Progenitor cell of endocrine pancreas (in vitro differentiated cells): ENCODE measurements at regions not wholly inside any gene's neighbourhood (a gene's known extent, or its start where the extent isn't known, plus 50 kb on each side); places are given as distances from the start of the nearest gene placed in this dataset.
"Not testable (repeated sequence)": the region's sequence is repeated elsewhere in the genome, so short reads cannot be mapped to it uniquely, and the experiment has no call there.

Experiments
- DNase-seq: peaks from one replicate; pipeline ENCODE4 v3.0.0; 2021; ENCODE audit warnings: low spot score; ENCODE audit not compliant: unreplicated experiment
- H3K27ac Mint-ChIP-seq: 2 replicates; pipeline ENCODE4 v1.8.0; 2021; ENCODE audit warnings: mild to moderate bottlenecking, moderate library complexity, mixed read lengths
- H3K27me3 Mint-ChIP-seq: 2 replicates; pipeline ENCODE4 v1.8.0; 2021; ENCODE audit warnings: mixed read lengths
- H3K36me3 Mint-ChIP-seq: 2 replicates; pipeline ENCODE4 v1.8.0; 2022; ENCODE audit warnings: mixed read lengths; ENCODE audit not compliant: insufficient read depth
- H3K4me1 Mint-ChIP-seq: 2 replicates; pipeline ENCODE4 v1.8.0; 2021; ENCODE audit warnings: low read depth, mixed read lengths
- H3K4me3 Mint-ChIP-seq: 2 replicates; pipeline ENCODE4 v1.8.0; 2021; ENCODE audit warnings: low read depth, mild to moderate bottlenecking, moderate library complexity, mixed read lengths
- H3K9me3 Mint-ChIP-seq: 2 replicates; pipeline ENCODE4 v1.8.0; 2021; ENCODE audit warnings: low read depth, mixed read lengths

DNA sequence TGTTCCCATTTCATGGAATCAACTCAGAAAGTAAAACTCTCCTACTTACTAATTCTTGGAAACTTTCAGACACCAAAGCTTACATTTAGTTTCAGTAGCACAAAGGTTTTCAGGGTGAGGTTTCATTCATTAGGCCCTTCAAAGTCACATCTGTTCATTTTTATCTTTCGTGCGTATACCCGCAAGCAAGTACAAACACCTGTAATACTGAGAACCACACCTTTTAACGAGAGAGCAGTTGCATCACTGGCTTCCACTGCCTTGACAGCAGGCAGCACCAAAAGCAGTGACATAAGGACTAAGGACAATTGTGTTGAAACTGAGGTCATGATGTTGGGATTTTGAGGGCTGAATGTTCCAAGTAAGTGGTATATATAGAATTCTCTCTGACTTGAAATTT is 60.5 kb downstream of the GOLGA6L22 start:
- H3K27me3 Mint-ChIP-seq: not testable (repeated sequence)

GRCh38 chr15:22526537-22526936 is 67.8 kb downstream of the GOLGA6L22 start:
- not testable (repeated sequence) for H3K36me3 Mint-ChIP-seq, H3K27ac Mint-ChIP-seq, H3K4me3 Mint-ChIP-seq, DNase-seq, H3K4me1 Mint-ChIP-seq, H3K9me3 Mint-ChIP-seq, H3K27me3 Mint-ChIP-seq

More for the DNA sequence above, 60.5 kb downstream of the GOLGA6L22 start:
- H3K4me1 Mint-ChIP-seq, H3K9me3 Mint-ChIP-seq, DNase-seq, H3K4me3 Mint-ChIP-seq, H3K27ac Mint-ChIP-seq, H3K36me3 Mint-ChIP-seq: not testable (repeated sequence)

- H3K4me1 Mint-ChIP-seq, H3K27me3 Mint-ChIP-seq, H3K4me3 Mint-ChIP-seq, H3K9me3 Mint-ChIP-seq, H3K27ac Mint-ChIP-seq, DNase-seq, H3K36me3 Mint-ChIP-seq: not testable (repeated sequence)
Observed at GRCh38 chr15:22527016-22527415, 68.3 kb downstream of the GOLGA6L22 start.

DNA sequence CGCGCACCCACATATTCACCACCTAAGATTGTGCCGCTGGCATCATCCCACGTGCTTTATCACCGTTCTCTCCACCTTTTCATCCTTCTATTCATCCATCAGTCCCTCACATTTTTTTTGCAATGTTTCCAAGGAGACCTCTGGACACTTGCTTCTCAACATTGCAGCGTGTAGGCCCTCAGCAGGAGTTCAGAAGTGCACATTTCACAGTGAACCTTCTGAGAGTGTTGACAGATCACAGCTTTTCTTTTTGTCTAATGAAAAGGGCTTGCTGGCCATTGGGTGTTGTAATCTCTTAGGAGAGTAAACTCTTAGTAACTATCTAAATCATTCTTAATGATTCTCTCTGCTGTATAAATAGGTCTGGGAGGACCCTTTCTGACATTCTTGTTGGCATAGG is 70.5 kb downstream of the GOLGA6L22 start:
- H3K36me3 Mint-ChIP-seq, H3K27me3 Mint-ChIP-seq, H3K27ac Mint-ChIP-seq, H3K4me3 Mint-ChIP-seq, H3K9me3 Mint-ChIP-seq, DNase-seq, H3K4me1 Mint-ChIP-seq: not testable (repeated sequence)

DNA sequence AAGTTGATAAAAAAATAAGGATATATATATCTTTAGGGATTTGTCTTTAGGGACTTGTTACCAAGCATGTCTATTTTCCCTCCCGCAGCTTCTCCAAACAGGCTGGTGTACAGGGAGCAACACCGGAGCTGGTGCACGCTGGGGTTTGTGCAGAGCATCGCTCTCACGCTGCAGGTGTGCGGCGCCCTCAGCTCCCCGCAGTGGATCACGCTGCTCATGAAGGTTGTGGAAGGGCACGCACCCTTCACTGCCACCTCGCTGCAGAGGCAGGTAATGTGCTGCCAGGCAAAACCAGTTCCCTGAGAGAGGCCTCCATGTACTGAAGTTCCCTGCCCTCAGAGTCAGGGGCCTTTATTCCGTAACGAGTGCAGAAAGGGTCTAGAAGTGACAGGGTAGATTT is 101.0 kb downstream of the GOLGA6L22 start:
- H3K4me1 Mint-ChIP-seq: not testable (repeated sequence)

GRCh38 chr15:22561716-22562115 is 103.0 kb downstream of the GOLGA6L22 start:
- H3K4me1 Mint-ChIP-seq, H3K27me3 Mint-ChIP-seq, H3K4me3 Mint-ChIP-seq, H3K27ac Mint-ChIP-seq, H3K36me3 Mint-ChIP-seq, H3K9me3 Mint-ChIP-seq, DNase-seq: not testable (repeated sequence)

More for the DNA sequence above, 101.0 kb downstream of the GOLGA6L22 start:
- not testable (repeated sequence) for H3K4me3 Mint-ChIP-seq, H3K27ac Mint-ChIP-seq, DNase-seq, H3K36me3 Mint-ChIP-seq, H3K9me3 Mint-ChIP-seq, H3K27me3 Mint-ChIP-seq

DNA sequence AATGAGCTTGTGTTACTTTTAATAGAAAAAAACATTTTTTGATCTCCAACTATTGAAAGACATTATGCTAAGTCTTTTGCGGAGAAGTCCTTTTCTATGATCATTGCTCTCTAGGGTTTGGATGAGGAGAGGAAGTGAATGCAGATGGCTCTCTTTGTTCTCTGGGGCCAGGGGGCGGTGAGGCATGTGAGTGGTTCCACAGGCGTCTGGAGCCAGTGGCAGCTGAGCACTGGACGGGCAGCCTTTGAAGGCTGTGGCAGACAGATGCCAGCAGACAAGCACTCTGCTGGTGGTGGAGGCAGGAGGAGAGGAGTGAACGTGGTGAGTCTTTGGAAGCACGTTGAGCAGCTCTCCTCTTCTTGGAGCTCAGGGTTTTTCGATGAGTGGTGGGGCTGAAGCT is 107.8 kb downstream of the GOLGA6L22 start:
- not testable (repeated sequence) for DNase-seq, H3K27ac Mint-ChIP-seq, H3K9me3 Mint-ChIP-seq, H3K4me1 Mint-ChIP-seq, H3K27me3 Mint-ChIP-seq, H3K4me3 Mint-ChIP-seq, H3K36me3 Mint-ChIP-seq

GRCh38 chr15:22569486-22569885 is 110.8 kb downstream of the GOLGA6L22 start:
- H3K4me3 Mint-ChIP-seq, H3K4me1 Mint-ChIP-seq, H3K36me3 Mint-ChIP-seq, H3K27ac Mint-ChIP-seq, H3K9me3 Mint-ChIP-seq, H3K27me3 Mint-ChIP-seq, DNase-seq: not testable (repeated sequence)

- H3K27ac Mint-ChIP-seq, H3K4me3 Mint-ChIP-seq, H3K27me3 Mint-ChIP-seq, H3K9me3 Mint-ChIP-seq, DNase-seq, H3K4me1 Mint-ChIP-seq, H3K36me3 Mint-ChIP-seq: not testable (repeated sequence)
Observed at GRCh38 chr15:22572152-22572735, 113.5 kb downstream of the GOLGA6L22 start.

DNA sequence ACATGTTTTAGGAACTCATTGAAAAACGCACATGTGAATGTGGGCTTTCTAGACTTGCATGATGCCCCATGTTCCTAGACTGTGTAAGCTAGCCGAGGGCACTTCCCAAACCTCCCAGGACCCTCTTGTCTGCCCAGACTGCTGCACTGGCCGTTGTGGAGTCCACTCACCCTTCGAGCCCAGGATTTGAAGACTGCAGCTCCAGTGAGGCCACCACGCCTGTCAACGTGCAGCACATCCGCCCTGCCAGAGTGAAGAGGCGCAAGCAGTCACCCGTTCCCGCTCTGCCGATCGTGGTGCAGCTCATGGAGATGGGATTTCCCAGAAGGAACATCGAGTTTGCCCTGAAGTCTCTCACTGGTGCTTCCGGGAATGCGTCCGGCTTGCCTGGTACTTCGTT is 114.1 kb downstream of the GOLGA6L22 start:
- not testable (repeated sequence) for DNase-seq, H3K27ac Mint-ChIP-seq

DNA sequence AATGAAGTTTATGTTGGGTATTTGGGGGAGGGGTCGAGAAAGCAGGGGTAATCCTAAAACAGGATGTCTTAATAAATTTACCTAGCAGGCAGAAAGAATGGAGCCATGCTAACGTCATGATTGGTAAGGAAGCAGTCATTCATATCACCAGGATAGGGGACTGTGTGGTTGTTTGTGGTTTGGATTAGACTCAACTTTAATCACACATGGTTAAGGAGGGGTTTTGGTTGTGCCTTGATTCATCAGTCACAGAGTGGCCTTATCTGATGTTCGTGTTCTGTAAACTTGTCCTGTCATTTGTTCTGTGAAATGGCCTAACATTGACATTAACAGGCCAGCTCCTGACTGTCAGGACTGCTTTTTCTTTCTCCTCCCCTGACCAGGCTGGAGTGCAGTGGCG is 119.1 kb downstream of the GOLGA6L22 start:
- H3K36me3 Mint-ChIP-seq, DNase-seq, H3K9me3 Mint-ChIP-seq, H3K27me3 Mint-ChIP-seq, H3K4me3 Mint-ChIP-seq, H3K27ac Mint-ChIP-seq, H3K4me1 Mint-ChIP-seq: not testable (repeated sequence)

More for the DNA sequence above, 114.1 kb downstream of the GOLGA6L22 start:
- not testable (repeated sequence) for H3K27me3 Mint-ChIP-seq, H3K4me3 Mint-ChIP-seq, H3K36me3 Mint-ChIP-seq, H3K4me1 Mint-ChIP-seq, H3K9me3 Mint-ChIP-seq

DNA sequence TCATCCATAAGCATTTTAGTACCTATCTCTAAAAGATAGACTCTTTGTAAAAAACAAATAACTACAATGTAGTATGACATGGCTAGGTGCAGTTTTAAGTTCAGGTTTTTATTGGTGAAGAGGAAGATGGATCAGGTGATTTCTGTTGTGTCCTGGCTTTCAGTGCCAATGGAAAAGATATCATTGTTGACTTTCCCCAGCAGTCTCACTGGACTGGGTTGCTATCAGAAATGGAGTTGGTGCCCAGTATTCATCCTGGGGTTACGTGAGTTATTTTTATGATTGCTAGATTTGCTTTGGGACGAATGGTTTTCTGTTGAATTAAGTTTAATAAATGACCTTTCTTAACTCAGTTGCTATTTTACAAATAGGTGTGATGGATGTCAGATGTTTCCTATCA is 120.5 kb downstream of the GOLGA6L22 start:
- not testable (repeated sequence) for H3K27ac Mint-ChIP-seq, H3K36me3 Mint-ChIP-seq, H3K4me1 Mint-ChIP-seq, H3K27me3 Mint-ChIP-seq, DNase-seq, H3K4me3 Mint-ChIP-seq, H3K9me3 Mint-ChIP-seq

GRCh38 chr15:22587391-22587790 is 128.7 kb downstream of the GOLGA6L22 start:
- not testable (repeated sequence) for H3K4me1 Mint-ChIP-seq, H3K27me3 Mint-ChIP-seq, H3K36me3 Mint-ChIP-seq, H3K27ac Mint-ChIP-seq, H3K9me3 Mint-ChIP-seq, DNase-seq, H3K4me3 Mint-ChIP-seq

GRCh38 chr15:22598552-22598951 is 139.8 kb downstream of the GOLGA6L22 start:
- not testable (repeated sequence) for DNase-seq, H3K4me3 Mint-ChIP-seq, H3K36me3 Mint-ChIP-seq, H3K4me1 Mint-ChIP-seq, H3K9me3 Mint-ChIP-seq, H3K27me3 Mint-ChIP-seq, H3K27ac Mint-ChIP-seq
